ENCODE measurements at regions not wholly inside any gene's neighbourhood (a gene's known extent, or its start where the extent isn't known, plus 50 kb on each side); places are given as distances from the start of the nearest gene placed in this dataset.

GRCh38 chr3:180391001-180391400, 211.0 kb upstream of the TTC14 start:
- TF ChIP-seq CTCF (IDR thresholded peaks at IDR 0.05): no peak
- no peak for ATAC-seq (ENCODE audit: low FRiP score)
- no peak for DNase-seq (ENCODE audit: low spot score)

GRCh38 chr3:180401226-180401625, 200.7 kb upstream of the TTC14 start:
- no peak for DNase-seq (ENCODE audit: low spot score)
- no peak for ATAC-seq (ENCODE audit: low FRiP score)
- TF ChIP-seq CTCF (IDR thresholded peaks at IDR 0.05): no peak

- no peak for TF ChIP-seq CTCF (IDR thresholded peaks at IDR 0.05)
- no peak for DNase-seq (ENCODE audit: low spot score)
- ATAC-seq (ENCODE audit: low FRiP score): no peak
Measured at GRCh38 chr3:180402471-180403073, 199.4 kb upstream of the TTC14 start.

GRCh38 chr3:180403156-180403555, 198.8 kb upstream of the TTC14 start:
- TF ChIP-seq CTCF (IDR thresholded peaks at IDR 0.05): no peak
- ATAC-seq (ENCODE audit: low FRiP score): no peak
- DNase-seq (ENCODE audit: low spot score): no peak

GRCh38 chr3:180408654-180409053, 193.3 kb upstream of the TTC14 start:
- TF ChIP-seq CTCF (IDR thresholded peaks at IDR 0.05): no peak
- no peak for DNase-seq (ENCODE audit: low spot score)
- no peak for ATAC-seq (ENCODE audit: low FRiP score)

GRCh38 chr3:180409170-180409569, 192.8 kb upstream of the TTC14 start:
- DNase-seq (ENCODE audit: low spot score) (no peak), ATAC-seq (ENCODE audit: low FRiP score) (no peak)
- TF ChIP-seq CTCF (IDR thresholded peaks at IDR 0.05): no peak

- no peak for TF ChIP-seq CTCF (IDR thresholded peaks at IDR 0.05)
- DNase-seq (ENCODE audit: low spot score) (no peak), ATAC-seq (ENCODE audit: low FRiP score) (no peak)
Measured at GRCh38 chr3:180409883-180410282, 192.1 kb upstream of the TTC14 start.
